Stimulated activated CD4-positive, alpha-beta T cell treated with anti-CD3 and anti-CD28 coated beads, TNF-alpha, amount 100 ng/mL, for 1 hour (primary cell): ENCODE measurements at regions not wholly inside any gene's neighbourhood (a gene's known extent, or its start where the extent isn't known, plus 50 kb on each side); places are given as distances from the start of the nearest gene placed in this dataset.

Experiments
- DNase-seq, 3 donors: peaks; one replicate each; pipeline ENCODE4 v3.0.0-alpha.2; 2020; ENCODE audit warnings: low read depth in 3 of 3, low spot score in 1 of 3

GRCh38 chr1:14294860-14295536, 303.5 kb upstream of the KAZN start:
- no peak for DNase-seq

GRCh38 chr1:14296795-14297194, 301.7 kb upstream of the KAZN start:
- DNase-seq: no peak

GRCh38 chr1:14297356-14297755, 301.1 kb upstream of the KAZN start:
- DNase-seq: no peak

GRCh38 chr1:14298806-14299205, 299.7 kb upstream of the KAZN start:
- DNase-seq: no peak

- DNase-seq: no peak
Observed at GRCh38 chr1:14300991-14301703, 297.3 kb upstream of the KAZN start.

- no peak for DNase-seq
Observed at GRCh38 chr1:14301704-14302024, 296.8 kb upstream of the KAZN start.

- DNase-seq: no peak
Observed at GRCh38 chr1:14302025-14302424, 296.5 kb upstream of the KAZN start.

GRCh38 chr1:14303011-14303410, 295.5 kb upstream of the KAZN start:
- no peak for DNase-seq

- DNase-seq: no peak
Observed at GRCh38 chr1:14304381-14304865, 294.1 kb upstream of the KAZN start.

- no peak for DNase-seq
Observed at GRCh38 chr1:14308460-14308859, 290.0 kb upstream of the KAZN start.

GRCh38 chr1:14309984-14310383, 288.5 kb upstream of the KAZN start:
- DNase-seq: no peak

- no peak for DNase-seq
Observed at GRCh38 chr1:14310476-14310875, 288.0 kb upstream of the KAZN start.

GRCh38 chr1:14313731-14314431, 284.6 kb upstream of the KAZN start:
- no peak for DNase-seq

GRCh38 chr1:14318830-14319229, 279.7 kb upstream of the KAZN start:
- no peak for DNase-seq

GRCh38 chr1:14320518-14320917, 278.0 kb upstream of the KAZN start:
- no peak for DNase-seq

- DNase-seq: no peak
Observed at GRCh38 chr1:14320986-14321385, 277.5 kb upstream of the KAZN start.

GRCh38 chr1:14321422-14321821, 277.1 kb upstream of the KAZN start:
- no peak for DNase-seq

- DNase-seq: no peak
Observed at GRCh38 chr1:14323568-14324247, 274.8 kb upstream of the KAZN start.

- no peak for DNase-seq
Observed at GRCh38 chr1:14324248-14324630, 274.2 kb upstream of the KAZN start.

GRCh38 chr1:14326857-14327256, 271.6 kb upstream of the KAZN start:
- no peak for DNase-seq

GRCh38 chr1:14328685-14329084, 269.8 kb upstream of the KAZN start:
- no peak for DNase-seq

GRCh38 chr1:14332158-14332557, 266.3 kb upstream of the KAZN start:
- DNase-seq: no peak
